H9 (cell line): ENCODE measurements at regions not wholly inside any gene's neighbourhood (a gene's known extent, or its start where the extent isn't known, plus 50 kb on each side); places are given as distances from the start of the nearest gene placed in this dataset.

ENCODE experiments used
- DNase-seq: peaks from one replicate; pipeline ENCODE4 v3.0.0-alpha.2; 2017
- H2AFZ ChIP-seq: one replicate; pipeline ENCODE4 v1.6.1; 2013; ENCODE audit warnings: mild to moderate bottlenecking, low read length, control low read depth, moderate library complexity
- H2AK5ac ChIP-seq: 2 replicates; pipeline ENCODE4 v1.6.1; 2013; ENCODE audit warnings: low read length, control low read depth, mixed read lengths; ENCODE audit not compliant: insufficient read length
- H2BK120ac ChIP-seq: one replicate; pipeline ENCODE4 v1.6.1; 2013; ENCODE audit warnings: low read depth, mild to moderate bottlenecking, low read length, control low read depth, inconsistent platforms; ENCODE audit not compliant: poor library complexity, severe bottlenecking
- H2BK12ac ChIP-seq: 2 replicates; pipeline ENCODE4 v1.6.1; 2013; ENCODE audit warnings: low read length, control low read depth, mixed read lengths, low read depth; ENCODE audit not compliant: insufficient read length
- H2BK15ac ChIP-seq: 2 replicates; pipeline ENCODE4 v1.6.1; 2013; ENCODE audit warnings: low read depth, low read length, control low read depth
- H2BK20ac ChIP-seq: one replicate; pipeline ENCODE4 v1.6.1; 2013; ENCODE audit warnings: low read depth, mild to moderate bottlenecking, low read length, control low read depth, inconsistent platforms; ENCODE audit not compliant: poor library complexity, severe bottlenecking
- H2BK5ac ChIP-seq: 2 replicates; pipeline ENCODE4 v1.6.1; 2013; ENCODE audit warnings: low read length, control low read depth, mixed read lengths; ENCODE audit not compliant: insufficient read length
- H3K14ac ChIP-seq: 2 replicates; pipeline ENCODE4 v1.6.1; 2013; ENCODE audit warnings: low read length, control low read depth; ENCODE audit not compliant: insufficient read depth
- H3K18ac ChIP-seq: 2 replicates; pipeline ENCODE4 v1.6.1; 2013; ENCODE audit warnings: low read depth, mild to moderate bottlenecking, mixed read lengths, low read length, control low read depth; ENCODE audit not compliant: insufficient read length
- H3K23ac ChIP-seq: 2 replicates; pipeline ENCODE4 v1.6.1; 2013; ENCODE audit warnings: low read length, control low read depth, mixed read lengths, low read depth; ENCODE audit not compliant: insufficient read length
- H3K23me2 ChIP-seq: 2 replicates; pipeline ENCODE4 v1.6.1; 2013; ENCODE audit warnings: low read depth, mild to moderate bottlenecking, mixed read lengths, low read length, control low read depth; ENCODE audit not compliant: insufficient read length, poor library complexity, severe bottlenecking
- H3K27ac ChIP-seq: 2 replicates; pipeline ENCODE4 v1.5.1; 2013; ENCODE audit warnings: low read length, control low read depth, mixed read lengths, low read depth; ENCODE audit not compliant: insufficient read length
- H3K27me3 ChIP-seq: 2 replicates; pipeline ENCODE4 v1.6.1; 2013; ENCODE audit warnings: low read length, control low read depth, inconsistent platforms; ENCODE audit not compliant: insufficient read depth
- H3K4ac ChIP-seq: 2 replicates; pipeline ENCODE4 v1.6.1; 2013; ENCODE audit warnings: low read depth, mild to moderate bottlenecking, control low read depth, inconsistent platforms, low read length, moderate library complexity
- H3K4me1 ChIP-seq: 2 replicates; pipeline ENCODE4 v1.6.1; 2013; ENCODE audit warnings: low read length, control low read depth, inconsistent platforms; ENCODE audit not compliant: insufficient read depth
- H3K4me2 ChIP-seq: 2 replicates; pipeline ENCODE4 v1.6.1; 2013; ENCODE audit warnings: low read length, control low read depth, mixed read lengths; ENCODE audit not compliant: insufficient read length, insufficient read depth
- H3K56ac ChIP-seq: 2 replicates; pipeline ENCODE4 v1.6.1; 2013; ENCODE audit warnings: low read depth, mild to moderate bottlenecking, mixed read lengths, low read length, control low read depth; ENCODE audit not compliant: insufficient read length
- H3K79me1 ChIP-seq: 2 replicates; pipeline ENCODE4 v1.6.1; 2013; ENCODE audit warnings: low read depth, mild to moderate bottlenecking, moderate library complexity, low read length, control low read depth, inconsistent platforms; ENCODE audit not compliant: insufficient read depth, poor library complexity, severe bottlenecking
- H3K79me2 ChIP-seq: 2 replicates; pipeline ENCODE4 v1.6.1; 2013; ENCODE audit warnings: low read length, control low read depth, inconsistent platforms; ENCODE audit not compliant: insufficient read depth
- H3K9ac ChIP-seq: 2 replicates; pipeline ENCODE4 v1.6.1; 2013; ENCODE audit warnings: low read length, control low read depth, mixed read lengths; ENCODE audit not compliant: insufficient read length; ENCODE audit errors: extremely low read depth
- H3K9me3 ChIP-seq: one replicate; pipeline ENCODE4 v1.6.1; 2013; ENCODE audit warnings: low read depth, low read length, inconsistent platforms; ENCODE audit not compliant: control insufficient read depth
- H3T11ph ChIP-seq: one replicate; pipeline ENCODE4 v1.6.1; 2013; ENCODE audit warnings: mild to moderate bottlenecking, low read length, control low read depth, inconsistent platforms
- H4K20me1 ChIP-seq: one replicate; pipeline ENCODE4 v1.6.1; 2013; ENCODE audit not compliant: control insufficient read depth, insufficient read length, insufficient read depth
- H4K5ac ChIP-seq: 2 replicates; pipeline ENCODE4 v1.6.1; 2013; ENCODE audit warnings: low read depth, mild to moderate bottlenecking, mixed read lengths, low read length, control low read depth; ENCODE audit not compliant: insufficient read length
- H4K8ac ChIP-seq: replicated peaks from 2 replicates; pipeline ENCODE4 v1.6.1; 2013; ENCODE audit warnings: low read length, control low read depth, mixed read lengths, low read depth; ENCODE audit not compliant: insufficient read length
- H4K91ac ChIP-seq: 2 replicates; pipeline ENCODE4 v1.6.1; 2013; ENCODE audit warnings: low read depth, mild to moderate bottlenecking, moderate library complexity, mixed read lengths, low read length, control low read depth; ENCODE audit not compliant: insufficient read length
- H3K27ac Mint-ChIP-seq, 3 experiments: 2 replicates in 2 of 3; 3 replicates in 1 of 3; pipeline ENCODE4 v1.8.0; 2020 to 2021; ENCODE audit warnings: mixed read lengths in 3 of 3, mild to moderate bottlenecking in 1 of 3, moderate library complexity in 1 of 3
- H3K27me3 Mint-ChIP-seq: 2 replicates; pipeline ENCODE4 v1.8.0; 2021; ENCODE audit warnings: low read depth, mild to moderate bottlenecking, moderate library complexity, mixed read lengths
- H3K36me3 Mint-ChIP-seq, 3 experiments: 2 replicates in 2 of 3; 3 replicates in 1 of 3; pipeline ENCODE4 v1.8.0; 2020 to 2021; ENCODE audit warnings: low read depth in 3 of 3, mixed read lengths in 3 of 3; ENCODE audit not compliant: insufficient read depth in 1 of 3
- H3K4me1 Mint-ChIP-seq, 2 experiments: 2 replicates each; pipeline ENCODE4 v1.8.0; 2020; ENCODE audit warnings: mixed read lengths in 2 of 2
- H3K4me3 Mint-ChIP-seq, 2 experiments: 2 replicates in 1 of 2; 3 replicates in 1 of 2; pipeline ENCODE4 v1.8.0; 2020 to 2021; ENCODE audit warnings: mild to moderate bottlenecking in 2 of 2, mixed read lengths in 2 of 2, moderate library complexity in 1 of 2
- H3K9me3 Mint-ChIP-seq, 2 experiments: 2 replicates in 1 of 2; 3 replicates in 1 of 2; pipeline ENCODE4 v1.8.0; 2020; ENCODE audit warnings: mild to moderate bottlenecking in 2 of 2, mixed read lengths in 2 of 2, moderate library complexity in 1 of 2
- WGBS: extraction: QIAGEN DNeasy Blood & Tissue Kit; methylation state at CpG from one replicate; pipeline ENCODE4 v1.1.7; 2013; ENCODE audit warnings: missing lambda C conversion rate, low lambda C conversion rate, mixed read lengths; ENCODE audit not compliant: insufficient read length; ENCODE audit errors: extremely low coverage; 5-methylcytosine and 5-hydroxymethylcytosine counted together
- TF ChIP-seq, protein P1 (sequence below): fragments of 200-600 bp; sonication (generic); conservative IDR thresholded peaks from 3 replicates; pipeline ENCODE4 v1.8.0; 2021; ENCODE audit warnings: antibody characterized with exemption, mild to moderate bottlenecking

DNA sequence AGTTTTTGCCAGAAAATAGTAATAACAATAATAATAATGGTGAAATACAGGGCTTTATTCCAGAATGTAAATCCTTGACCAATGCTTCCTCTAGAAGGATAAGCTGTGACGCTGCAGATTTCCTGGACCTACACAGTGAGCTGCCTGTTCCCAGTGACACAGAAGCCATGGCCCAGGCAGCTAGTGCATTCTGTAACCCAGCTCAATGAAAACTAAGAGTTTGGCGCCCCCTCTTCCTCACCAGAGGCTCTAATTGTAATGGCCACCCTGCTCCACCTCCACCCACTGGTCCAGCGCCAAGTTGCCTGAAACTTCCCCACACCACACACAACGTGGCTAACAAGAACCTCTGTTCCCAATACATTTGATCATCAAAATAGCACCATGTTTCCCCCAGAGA is 248.1 kb downstream of the CETN3 start:
- no peak overlapping the region for H3T11ph ChIP-seq
- no peaks in the 10 kb centered on the region for H3K23me2 ChIP-seq
- no peak overlapping the region for H2BK120ac ChIP-seq
- TF ChIP-seq, protein P1, sequence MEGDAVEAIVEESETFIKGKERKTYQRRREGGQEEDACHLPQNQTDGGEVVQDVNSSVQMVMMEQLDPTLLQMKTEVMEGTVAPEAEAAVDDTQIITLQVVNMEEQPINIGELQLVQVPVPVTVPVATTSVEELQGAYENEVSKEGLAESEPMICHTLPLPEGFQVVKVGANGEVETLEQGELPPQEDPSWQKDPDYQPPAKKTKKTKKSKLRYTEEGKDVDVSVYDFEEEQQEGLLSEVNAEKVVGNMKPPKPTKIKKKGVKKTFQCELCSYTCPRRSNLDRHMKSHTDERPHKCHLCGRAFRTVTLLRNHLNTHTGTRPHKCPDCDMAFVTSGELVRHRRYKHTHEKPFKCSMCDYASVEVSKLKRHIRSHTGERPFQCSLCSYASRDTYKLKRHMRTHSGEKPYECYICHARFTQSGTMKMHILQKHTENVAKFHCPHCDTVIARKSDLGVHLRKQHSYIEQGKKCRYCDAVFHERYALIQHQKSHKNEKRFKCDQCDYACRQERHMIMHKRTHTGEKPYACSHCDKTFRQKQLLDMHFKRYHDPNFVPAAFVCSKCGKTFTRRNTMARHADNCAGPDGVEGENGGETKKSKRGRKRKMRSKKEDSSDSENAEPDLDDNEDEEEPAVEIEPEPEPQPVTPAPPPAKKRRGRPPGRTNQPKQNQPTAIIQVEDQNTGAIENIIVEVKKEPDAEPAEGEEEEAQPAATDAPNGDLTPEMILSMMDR, result peak; percentile 66; the same call in 2 of the 3 replicates
- Mint-ChIP-seq H3K27me3 (no peaks in the 10 kb centered on the region), H3K4me3 (no peak overlapping the region), H3K9me3 (no peaks in the 10 kb centered on the region), H3K4me1 (peaks cover 25% of the 10 kb centered on the region in 2 experiments), H3K27ac (no peak overlapping the region), H3K36me3 (no peaks in the 10 kb centered on the region)
- no peak overlapping the region for H4K8ac ChIP-seq
- H3K27ac ChIP-seq, result no peak overlapping the region
- H2BK5ac ChIP-seq, result no peak overlapping the region
- H3K14ac ChIP-seq, result no peak overlapping the region
- H3K4ac ChIP-seq, result no peak overlapping the region
- DNase-seq, result peak; percentile 72
- H4K20me1 ChIP-seq, result no peaks in the 10 kb centered on the region
- H3K18ac ChIP-seq, result no peak overlapping the region
- H2AK5ac ChIP-seq, result no peak overlapping the region
- no peaks in the 10 kb centered on the region; the same call in 1 of the 2 replicates for H3K4me1 ChIP-seq
- no peak overlapping the region for H3K9ac ChIP-seq
- H3K23ac ChIP-seq, result no peak overlapping the region
- H3K27me3 ChIP-seq, result no peaks in the 10 kb centered on the region; the same call in 1 of the 2 replicates
- no peak overlapping the region for H2AFZ ChIP-seq
- no peaks in the 10 kb centered on the region for H3K9me3 ChIP-seq
- whole genome bisulfite sequencing, result no CpG with 5 or more reads among the region's 4 CpGs
- H3K56ac ChIP-seq, result no peak overlapping the region
- H4K91ac ChIP-seq, result no peak overlapping the region
- no peak overlapping the region for H3K4me2 ChIP-seq
- H4K5ac ChIP-seq, result no peak overlapping the region
- no peaks in the 10 kb centered on the region for H3K79me1 ChIP-seq
- H3K79me2 ChIP-seq, result no peaks in the 10 kb centered on the region
- H2BK12ac ChIP-seq, result no peak overlapping the region
- H2BK20ac ChIP-seq, result no peak overlapping the region
- H2BK15ac ChIP-seq, result no peak overlapping the region
